GM10248 (cell line): ENCODE measurements at regions not wholly inside any gene's neighbourhood (a gene's known extent, or its start where the extent isn't known, plus 50 kb on each side); places are given as distances from the start of the nearest gene placed in this dataset.
A peak's percentile ranks its signal among the peaks of the same experiment; 100 is the strongest.

Source experiments
- CTCF ChIA-PET: fragments of 300-600 bp; sonication (Branson Sonifier 250); formaldehyde crosslinking; extraction: SDS; loops from one replicate; lab custom pipeline; 2021; ENCODE audit warnings: antibody characterized with exemption; lab: Yijun Ruan, JAX
- POLR2A ChIA-PET: fragments of 350-650 bp; sonication (Branson Sonifier 250); formaldehyde crosslinking; extraction: SDS; loops from one replicate; lab custom pipeline; 2020; ENCODE audit warnings: antibody characterized with exemption; lab: Yijun Ruan, JAX
- DNase-seq: peaks from one replicate; pipeline ENCODE4 v3.0.0; 2012; ENCODE audit errors: extremely low spot score
- CTCF ChIP-seq: IDR thresholded peaks from 2 replicates; pipeline ENCODE4 v1.5.1; 2012; ENCODE audit warnings: mild to moderate bottlenecking, low read depth; ENCODE audit errors: extremely low read depth, missing control alignments, control extremely low read depth

DNA sequence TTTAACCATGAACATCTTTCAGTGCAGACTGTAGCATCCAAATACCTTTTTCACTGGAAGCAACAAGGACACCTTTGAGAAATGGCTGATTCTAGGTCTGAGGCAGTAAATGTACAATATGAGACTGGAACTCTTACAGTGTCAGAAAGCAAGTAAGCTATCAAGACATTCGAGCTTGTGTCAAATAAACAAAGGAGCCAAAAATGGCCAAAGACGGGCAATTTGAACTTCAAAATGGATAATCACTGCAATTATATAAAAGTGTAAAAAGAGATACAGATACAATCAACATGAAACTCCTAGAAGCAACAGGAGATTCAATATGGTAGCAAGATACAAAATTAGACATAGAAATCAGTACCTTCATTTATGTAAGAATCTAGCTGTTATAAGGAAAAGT is 138.5 kb upstream of the CCDC54 start:
- no peak for DNase-seq
- ChIA-PET CTCF (no interaction called here), POLR2A (no interaction called here)
- no peak for TF ChIP-seq CTCF

DNA sequence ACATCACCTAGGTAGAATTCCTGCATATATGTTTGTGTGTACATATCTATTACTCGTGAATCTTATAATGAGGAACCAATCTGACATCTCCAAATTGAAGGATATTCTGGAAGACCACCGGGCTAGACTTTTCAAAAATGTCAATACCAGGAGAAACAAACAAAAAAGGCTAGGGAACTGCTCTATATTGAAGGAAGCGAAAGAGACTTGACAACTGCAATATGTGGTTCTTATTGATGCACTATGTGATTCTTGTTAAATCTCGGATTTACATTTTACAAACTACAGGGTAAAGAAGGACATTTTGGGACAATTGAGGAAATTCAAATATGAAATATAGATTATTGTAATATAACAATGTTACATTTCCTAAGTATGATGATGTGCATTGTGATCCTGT is 137.5 kb upstream of the CCDC54 start:
- TF ChIP-seq CTCF: no peak
- no peak for DNase-seq
- ChIA-PET POLR2A (no interaction called here), CTCF (no interaction called here)

- TF ChIP-seq CTCF: no peak
- CTCF ChIA-PET: interaction anchor here (1.0 to 1.9 kb wide), 2 partner anchors 31 to 181 kb away, joined by 3 to 9 read pairs; no protein-coding TSS in a partner anchor
- peak; percentile 87 for DNase-seq
- POLR2A ChIA-PET: no interaction called here
These were observed 136.8 kb upstream of the CCDC54 start for GRCh38 chr3:107240183-107241091.

DNA sequence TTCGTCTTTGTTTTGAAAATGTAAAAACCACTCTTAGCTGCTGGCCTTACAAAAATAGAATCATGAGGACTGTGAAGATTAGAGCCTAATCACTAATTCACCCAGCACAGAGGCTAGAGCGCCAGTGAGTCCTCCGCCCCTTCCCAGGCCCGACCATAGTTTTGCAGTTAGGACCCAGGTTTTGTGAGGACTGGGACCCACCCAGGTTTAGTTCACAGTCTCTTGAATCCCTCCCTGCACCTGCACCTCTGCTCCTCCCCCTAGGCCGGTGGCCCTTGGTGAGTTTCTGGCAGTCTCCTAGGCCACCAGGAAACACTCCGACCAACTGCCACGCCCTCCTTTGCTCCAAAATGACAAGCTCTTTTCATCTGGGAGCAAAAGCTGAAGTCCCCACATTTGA is 136.0 kb upstream of the CCDC54 start:
- no peak for TF ChIP-seq CTCF
- CTCF ChIA-PET: interaction anchor here (1.0 to 1.9 kb wide), 2 partner anchors 18 to 180 kb away, joined by 3 to 9 read pairs; no protein-coding TSS in a partner anchor
- POLR2A ChIA-PET: no interaction called here
- DNase-seq: peak; percentile 18

DNA sequence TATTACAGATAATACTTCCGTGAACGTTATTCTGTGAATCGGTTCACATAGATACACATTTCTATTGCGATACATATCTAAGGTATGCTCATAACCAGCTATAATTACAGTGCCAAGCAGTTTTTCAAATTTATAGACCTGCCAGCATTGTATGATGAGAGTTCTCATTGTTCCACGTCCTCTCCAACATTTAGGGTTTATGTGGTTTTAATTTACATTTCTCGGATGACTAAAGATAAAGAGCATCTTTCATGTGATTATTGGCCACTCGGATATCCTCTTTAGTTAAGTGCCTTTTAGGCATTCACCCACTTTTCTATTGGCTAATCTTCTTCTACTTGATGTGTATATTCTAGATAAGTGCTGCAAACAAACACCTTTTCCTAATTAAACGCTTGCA is 134.7 kb upstream of the CCDC54 start:
- POLR2A ChIA-PET: no interaction called here
- DNase-seq: no peak
- no peak for TF ChIP-seq CTCF
- CTCF ChIA-PET: interaction anchor here (1.1 kb wide), 1 partner anchor 29 kb away, joined by 3 read pairs; no protein-coding TSS in a partner anchor

DNA sequence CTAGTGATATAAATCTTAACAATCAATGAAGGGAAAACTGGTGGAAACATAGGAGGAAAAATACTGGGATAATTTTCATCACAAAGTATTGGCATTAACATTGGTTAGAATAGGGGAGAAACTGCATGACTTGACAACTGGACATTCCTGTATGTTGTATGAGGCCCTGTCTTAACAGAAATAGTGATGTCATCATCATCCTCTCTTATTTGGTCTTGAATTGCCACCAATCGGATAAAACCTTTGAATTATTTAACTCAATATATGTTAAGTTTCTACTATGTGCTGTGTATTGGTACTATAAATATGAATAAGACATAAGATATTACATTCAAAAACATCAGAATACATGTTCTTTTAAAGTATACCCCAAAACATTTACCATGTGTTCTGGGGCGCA is 130.1 kb upstream of the CCDC54 start:
- DNase-seq: no peak
- TF ChIP-seq CTCF: no peak
- ChIA-PET CTCF (interaction anchor here (0.8 to 2.1 kb wide), 4 partner anchors 11 to 174 kb away, joined by 3 to 8 read pairs (median 3); no protein-coding TSS in a partner anchor), POLR2A (no interaction called here)
